Skin epidermis (tissue), 12 donors: ENCODE measurements at regions not wholly inside any gene's neighbourhood (a gene's known extent, or its start where the extent isn't known, plus 50 kb on each side); places are given as distances from the start of the nearest gene placed in this dataset.

ENCODE experiments used
- H3K27ac ChIP-seq, 21 experiments: fragments of 200-600 bp; sonication (generic) in 11 of 21; one replicate each; pipeline ENCODE4 v1.5.0; 2020; ENCODE audit warnings: mild to moderate bottlenecking in 3 of 21, inconsistent platforms in 2 of 21, moderate library complexity in 2 of 21
- H3K4me3 ChIP-seq, 7 experiments: fragments of 200-600 bp; sonication (generic) in 2 of 7; one replicate each; pipeline ENCODE4 v1.5.0; 2020; ENCODE audit warnings: inconsistent platforms in 2 of 7, mild to moderate bottlenecking in 2 of 7, moderate library complexity in 1 of 7

GRCh38 chr5:58264276-58264675 lies 195.6 kb downstream of the PLK2 start:
- H3K4me3 ChIP-seq = no peak overlapping the region
- H3K27ac ChIP-seq = no peak overlapping the region

GRCh38 chr5:58263296-58263695 lies 196.6 kb downstream of the PLK2 start:
- H3K4me3 ChIP-seq = no peak overlapping the region
- H3K27ac ChIP-seq = no peak overlapping the region

- H3K27ac ChIP-seq = no peak overlapping the region
These were observed 197.7 kb downstream of the PLK2 start for GRCh38 chr5:58262226-58262625.

GRCh38 chr5:58261605-58262004 lies 198.3 kb downstream of the PLK2 start:
- Histone ChIP-seq H3K27ac (no peak overlapping the region), H3K4me3 (no peak overlapping the region)

More at GRCh38 chr5:58262226-58262625, 197.7 kb downstream of the PLK2 start:
- no peak overlapping the region for H3K4me3 ChIP-seq

- Histone ChIP-seq H3K4me3 (no peak overlapping the region), H3K27ac (peak overlapping the region in 1 of 21 experiments; percentile 33)
These were observed 199.6 kb downstream of the PLK2 start for GRCh38 chr5:58260243-58260642.

GRCh38 chr5:58259685-58260152 lies 200.2 kb downstream of the PLK2 start:
- peak overlapping the region in 1 of 21 experiments; percentile 6 for H3K27ac ChIP-seq
- H3K4me3 ChIP-seq = no peak overlapping the region

- Histone ChIP-seq H3K4me3 (no peak overlapping the region), H3K27ac (no peak overlapping the region)
These were observed 200.8 kb downstream of the PLK2 start for GRCh38 chr5:58258984-58259684.

GRCh38 chr5:58255970-58256369 lies 203.9 kb downstream of the PLK2 start:
- H3K27ac ChIP-seq = no peak overlapping the region
- no peak overlapping the region for H3K4me3 ChIP-seq

GRCh38 chr5:58255386-58255785 lies 204.5 kb downstream of the PLK2 start:
- Histone ChIP-seq H3K27ac (no peak overlapping the region), H3K4me3 (no peak overlapping the region)

GRCh38 chr5:58248221-58248620 lies 211.7 kb downstream of the PLK2 start:
- Histone ChIP-seq H3K4me3 (no peak overlapping the region), H3K27ac (no peak overlapping the region)

- no peak overlapping the region for H3K4me3 ChIP-seq
- H3K27ac ChIP-seq = peak overlapping the region in 1 of 21 experiments; percentile 17
These were observed 213.4 kb downstream of the PLK2 start for GRCh38 chr5:58246461-58246944.

GRCh38 chr5:58245476-58245840 lies 214.4 kb downstream of the PLK2 start:
- peak overlapping the region in 1 of 21 experiments; percentile 55 for H3K27ac ChIP-seq
- no peak overlapping the region for H3K4me3 ChIP-seq

- Histone ChIP-seq H3K27ac (peak overlapping the region in 2 of 21 experiments; percentile 37 to 55), H3K4me3 (no peak overlapping the region)
These were observed 214.9 kb downstream of the PLK2 start for GRCh38 chr5:58244819-58245475.

GRCh38 chr5:58241389-58241788 lies 218.5 kb downstream of the PLK2 start:
- Histone ChIP-seq H3K4me3 (no peak overlapping the region), H3K27ac (peak overlapping the region in 2 of 21 experiments; percentile 43 to 75)

- Histone ChIP-seq H3K4me3 (no peak overlapping the region), H3K27ac (peak overlapping the region in 1 of 21 experiments; percentile 35)
These were observed 219.6 kb downstream of the PLK2 start for GRCh38 chr5:58240322-58240721.

- peak overlapping the region in 1 of 21 experiments; percentile 35 for H3K27ac ChIP-seq
These were observed 220.2 kb downstream of the PLK2 start for GRCh38 chr5:58239731-58240130.

GRCh38 chr5:58239045-58239444 lies 220.8 kb downstream of the PLK2 start:
- Histone ChIP-seq H3K4me3 (no peak overlapping the region), H3K27ac (no peak overlapping the region)

More at GRCh38 chr5:58239731-58240130, 220.2 kb downstream of the PLK2 start:
- no peak overlapping the region for H3K4me3 ChIP-seq

- no peak overlapping the region for H3K4me3 ChIP-seq
- no peak overlapping the region for H3K27ac ChIP-seq
These were observed 223.4 kb downstream of the PLK2 start for GRCh38 chr5:58236498-58236897.

GRCh38 chr5:58235299-58235698 lies 224.6 kb downstream of the PLK2 start:
- Histone ChIP-seq H3K27ac (no peak overlapping the region), H3K4me3 (no peak overlapping the region)

- H3K27ac ChIP-seq = no peak overlapping the region
- H3K4me3 ChIP-seq = no peak overlapping the region
These were observed 227.8 kb downstream of the PLK2 start for GRCh38 chr5:58232130-58232529.

GRCh38 chr5:58231041-58231440 lies 228.8 kb downstream of the PLK2 start:
- no peak overlapping the region for H3K27ac ChIP-seq

More at GRCh38 chr5:58231041-58231440, 228.8 kb downstream of the PLK2 start:
- no peak overlapping the region for H3K4me3 ChIP-seq
